Skin epidermis (tissue), 12 donors: ENCODE measurements at regions not wholly inside any gene's neighbourhood (a gene's known extent, or its start where the extent isn't known, plus 50 kb on each side); places are given as distances from the start of the nearest gene placed in this dataset.

Source experiments
- H3K27ac ChIP-seq, 21 experiments: fragments of 200-600 bp; sonication (generic) in 11 of 21; one replicate each; pipeline ENCODE4 v1.5.0; 2020; ENCODE audit warnings: mild to moderate bottlenecking in 3 of 21, inconsistent platforms in 2 of 21, moderate library complexity in 2 of 21
- H3K4me3 ChIP-seq, 7 experiments: fragments of 200-600 bp; sonication (generic) in 2 of 7; one replicate each; pipeline ENCODE4 v1.5.0; 2020; ENCODE audit warnings: inconsistent platforms in 2 of 7, mild to moderate bottlenecking in 2 of 7, moderate library complexity in 1 of 7

- no peak overlapping the region for H3K4me3 ChIP-seq
- H3K27ac ChIP-seq: no peak overlapping the region
These were observed 57.5 kb downstream of the OSR1 start for GRCh38 chr2:19300961-19301360.

- Histone ChIP-seq H3K27ac (no peak overlapping the region), H3K4me3 (no peak overlapping the region)
These were observed 58.9 kb downstream of the OSR1 start for GRCh38 chr2:19299522-19299921.

GRCh38 chr2:19299032-19299431, 59.4 kb downstream of the OSR1 start:
- Histone ChIP-seq H3K27ac (no peak overlapping the region), H3K4me3 (no peak overlapping the region)

GRCh38 chr2:19297716-19298115, 60.7 kb downstream of the OSR1 start:
- Histone ChIP-seq H3K4me3 (no peak overlapping the region), H3K27ac (no peak overlapping the region)

GRCh38 chr2:19295998-19296502, 62.4 kb downstream of the OSR1 start:
- Histone ChIP-seq H3K4me3 (no peak overlapping the region), H3K27ac (no peak overlapping the region)

- no peak overlapping the region for H3K27ac ChIP-seq
- no peak overlapping the region for H3K4me3 ChIP-seq
These were observed 66.4 kb downstream of the OSR1 start for GRCh38 chr2:19292007-19292406.

- Histone ChIP-seq H3K4me3 (no peak overlapping the region), H3K27ac (no peak overlapping the region)
These were observed 70.1 kb downstream of the OSR1 start for GRCh38 chr2:19288291-19288690.

GRCh38 chr2:19287324-19287723, 71.1 kb downstream of the OSR1 start:
- Histone ChIP-seq H3K27ac (no peak overlapping the region), H3K4me3 (no peak overlapping the region)

GRCh38 chr2:19282305-19282704, 76.1 kb downstream of the OSR1 start:
- Histone ChIP-seq H3K4me3 (no peak overlapping the region), H3K27ac (no peak overlapping the region)

GRCh38 chr2:19274439-19274838, 84.0 kb downstream of the OSR1 start:
- no peak overlapping the region for H3K27ac ChIP-seq

GRCh38 chr2:19272941-19273470, 85.4 kb downstream of the OSR1 start:
- Histone ChIP-seq H3K27ac (no peak overlapping the region), H3K4me3 (no peak overlapping the region)

More at GRCh38 chr2:19274439-19274838, 84.0 kb downstream of the OSR1 start:
- no peak overlapping the region for H3K4me3 ChIP-seq

GRCh38 chr2:19272039-19272438, 86.4 kb downstream of the OSR1 start:
- no peak overlapping the region for H3K27ac ChIP-seq
- no peak overlapping the region for H3K4me3 ChIP-seq

- Histone ChIP-seq H3K27ac (no peak overlapping the region), H3K4me3 (no peak overlapping the region)
These were observed 93.6 kb downstream of the OSR1 start for GRCh38 chr2:19264852-19265251.

GRCh38 chr2:19262150-19262549, 96.3 kb downstream of the OSR1 start:
- Histone ChIP-seq H3K27ac (no peak overlapping the region), H3K4me3 (no peak overlapping the region)

- no peak overlapping the region for H3K4me3 ChIP-seq
- H3K27ac ChIP-seq: no peak overlapping the region
These were observed 97.4 kb downstream of the OSR1 start for GRCh38 chr2:19261061-19261460.

- H3K27ac ChIP-seq: no peak overlapping the region
- no peak overlapping the region for H3K4me3 ChIP-seq
These were observed 102.3 kb downstream of the OSR1 start for GRCh38 chr2:19256121-19256601.

GRCh38 chr2:19255481-19255880, 102.9 kb downstream of the OSR1 start:
- H3K4me3 ChIP-seq: no peak overlapping the region
- H3K27ac ChIP-seq: no peak overlapping the region

GRCh38 chr2:19251554-19251953, 106.9 kb downstream of the OSR1 start:
- no peak overlapping the region for H3K27ac ChIP-seq
- no peak overlapping the region for H3K4me3 ChIP-seq

- no peak overlapping the region for H3K27ac ChIP-seq
- no peak overlapping the region for H3K4me3 ChIP-seq
These were observed 107.5 kb downstream of the OSR1 start for GRCh38 chr2:19250906-19251305.

- Histone ChIP-seq H3K27ac (no peak overlapping the region), H3K4me3 (no peak overlapping the region)
These were observed 111.2 kb downstream of the OSR1 start for GRCh38 chr2:19247186-19247585.

- Histone ChIP-seq H3K4me3 (no peak overlapping the region), H3K27ac (no peak overlapping the region)
These were observed 111.9 kb downstream of the OSR1 start for GRCh38 chr2:19246496-19246895.
